ENCODE measurements at regions not wholly inside any gene's neighbourhood (a gene's known extent, or its start where the extent isn't known, plus 50 kb on each side); places are given as distances from the start of the nearest gene placed in this dataset.
A peak's percentile ranks its signal among the peaks of the same experiment; 100 is the strongest.
"Not testable (repeated sequence)": the region's sequence is repeated elsewhere in the genome, so short reads cannot be mapped to it uniquely, and the experiment has no call there.

DNA sequence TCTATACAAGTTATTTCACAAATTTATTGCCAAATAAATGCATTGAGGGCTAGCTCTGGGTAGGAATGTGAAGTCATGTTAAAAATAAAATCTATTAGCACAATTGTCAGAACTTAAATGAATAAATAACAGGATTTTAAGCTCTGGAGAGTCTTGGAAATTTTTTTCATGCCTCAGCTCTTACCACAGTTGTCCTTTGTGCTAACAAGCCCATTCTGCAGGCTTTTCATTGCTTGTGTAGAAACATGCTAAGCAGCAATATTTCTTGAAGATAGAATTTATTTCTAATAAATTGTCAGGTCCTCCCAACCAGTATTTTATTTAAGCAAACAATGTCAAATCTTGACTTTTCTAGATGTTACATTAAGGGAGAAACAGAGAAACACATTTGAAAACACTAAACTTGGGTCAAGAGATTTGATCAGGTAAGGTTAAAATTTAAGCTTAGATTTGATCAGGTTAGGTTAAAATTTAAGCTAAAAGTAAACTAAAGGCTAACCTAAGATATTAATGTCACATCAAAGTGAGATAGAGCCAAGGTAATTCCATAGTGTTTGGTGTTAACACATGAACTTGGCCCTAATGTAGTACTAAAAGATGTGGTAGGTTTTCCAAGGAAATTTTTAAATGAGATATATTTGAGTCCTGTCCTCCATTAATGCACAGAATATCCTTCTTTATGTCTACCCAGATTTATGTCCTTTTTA is 179.1 kb upstream of the IL1RAPL1 start:
- no peak for DNase-seq (ENCODE audit: extremely low read depth in 1 of 11, low read depth in 9 of 11, low spot score in 4 of 11)

DNA sequence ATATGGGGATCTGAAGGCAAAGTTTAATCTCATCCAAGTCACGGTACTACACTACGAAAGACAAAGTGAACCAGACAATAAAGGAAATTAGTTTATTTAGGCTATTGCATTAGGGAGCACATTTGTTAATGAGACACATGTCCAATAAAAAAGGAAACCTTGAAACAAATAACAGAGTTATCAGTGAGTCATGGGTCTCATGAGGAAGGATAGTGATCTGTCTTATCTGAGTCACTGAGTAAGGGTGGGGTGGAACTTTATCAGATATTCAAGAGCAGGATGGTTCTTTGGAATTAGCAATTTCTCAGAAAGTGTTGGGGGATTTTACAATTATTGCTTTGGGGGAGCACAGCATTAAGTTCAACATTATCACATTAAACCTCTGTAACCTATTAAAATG is 188.9 kb upstream of the IL1RAPL1 start:
- DNase-seq (ENCODE audit: extremely low read depth in 1 of 11, low read depth in 9 of 11, low spot score in 4 of 11), result no peak

DNA sequence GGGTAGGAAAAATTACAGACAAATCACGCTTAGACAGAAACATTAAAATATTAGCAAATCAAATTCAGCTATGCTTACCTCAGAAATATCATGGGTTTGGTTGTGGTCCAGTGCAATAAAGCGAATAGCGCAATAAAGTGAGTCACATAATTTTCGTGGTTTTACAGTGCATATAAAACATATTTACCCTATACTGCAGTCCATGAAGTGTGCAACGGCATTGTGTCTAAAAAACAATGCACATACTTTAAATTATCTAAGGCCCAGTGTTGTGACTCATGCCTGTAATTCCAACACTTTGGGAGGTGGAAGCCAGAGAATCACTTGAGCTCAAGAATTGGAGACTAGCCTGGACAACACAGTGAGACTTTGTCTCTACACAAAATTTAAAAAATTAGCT is 195.7 kb upstream of the IL1RAPL1 start:
- no peak for DNase-seq (ENCODE audit: extremely low read depth in 1 of 11, low read depth in 9 of 11, low spot score in 4 of 11)

DNA sequence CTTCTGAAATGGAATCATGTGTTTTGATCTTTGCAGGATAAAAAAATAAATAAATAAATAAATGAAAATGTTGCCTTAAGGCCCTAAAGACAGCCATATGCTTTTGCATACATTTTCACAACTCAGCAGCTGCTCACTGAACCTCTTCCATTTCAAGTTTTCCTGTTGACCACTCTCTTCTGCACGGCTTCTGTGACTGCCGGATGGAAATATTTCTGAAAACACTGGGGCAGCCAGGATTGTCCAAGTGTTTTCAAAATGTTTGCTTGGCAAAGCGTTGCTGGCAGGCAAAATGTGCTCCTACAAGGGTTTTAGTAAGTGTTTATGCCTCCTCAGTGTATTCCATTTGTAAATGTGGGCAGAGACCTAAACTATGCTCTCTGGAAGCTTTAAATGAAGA is 208.1 kb upstream of the IL1RAPL1 start:
- no peak for DNase-seq (ENCODE audit: extremely low read depth in 1 of 11, low read depth in 9 of 11, low spot score in 4 of 11)

DNA sequence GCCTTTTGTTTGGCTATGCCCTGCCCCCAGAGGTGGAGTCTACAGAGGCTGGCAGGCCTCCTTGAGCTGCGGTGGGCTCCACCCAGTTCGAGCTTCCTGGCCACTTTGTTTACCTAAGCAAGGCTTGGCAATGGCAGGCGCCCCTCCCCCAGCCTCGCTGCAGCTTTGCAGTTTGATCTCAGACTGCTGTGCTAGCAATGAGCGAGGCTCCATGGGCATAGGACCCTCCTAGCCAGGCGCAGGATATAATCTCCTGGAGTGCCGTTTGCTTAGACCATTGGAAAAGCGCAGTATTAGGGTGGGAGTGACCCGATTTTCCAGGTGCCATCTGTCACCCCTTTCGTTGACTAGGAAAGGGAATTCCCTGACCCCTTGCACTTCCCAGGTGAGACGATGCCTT is 219.6 kb upstream of the IL1RAPL1 start:
- DNase-seq (ENCODE audit: extremely low read depth in 1 of 11, low read depth in 9 of 11, low spot score in 4 of 11), result not testable (repeated sequence)

DNA sequence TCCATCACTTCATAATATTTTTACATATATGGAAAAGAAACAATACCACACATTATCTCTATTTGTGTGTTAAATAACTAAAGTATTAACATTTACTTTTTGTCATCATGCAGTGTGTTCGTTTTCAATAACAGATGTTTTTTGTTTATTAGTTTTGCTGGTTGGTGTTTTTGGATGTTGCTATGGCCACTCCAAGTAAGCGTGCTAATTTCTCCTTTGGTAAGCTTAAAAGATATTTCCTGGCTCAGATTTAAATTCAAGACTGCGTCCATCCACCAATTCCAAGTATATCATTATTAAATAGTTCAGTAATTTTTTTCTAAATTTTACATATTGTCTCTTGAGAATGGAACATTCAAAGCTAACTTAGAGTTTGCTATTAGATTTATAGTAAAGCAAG is 235.4 kb upstream of the IL1RAPL1 start:
- DNase-seq (ENCODE audit: extremely low read depth in 1 of 11, low read depth in 9 of 11, low spot score in 4 of 11), result no peak

DNA sequence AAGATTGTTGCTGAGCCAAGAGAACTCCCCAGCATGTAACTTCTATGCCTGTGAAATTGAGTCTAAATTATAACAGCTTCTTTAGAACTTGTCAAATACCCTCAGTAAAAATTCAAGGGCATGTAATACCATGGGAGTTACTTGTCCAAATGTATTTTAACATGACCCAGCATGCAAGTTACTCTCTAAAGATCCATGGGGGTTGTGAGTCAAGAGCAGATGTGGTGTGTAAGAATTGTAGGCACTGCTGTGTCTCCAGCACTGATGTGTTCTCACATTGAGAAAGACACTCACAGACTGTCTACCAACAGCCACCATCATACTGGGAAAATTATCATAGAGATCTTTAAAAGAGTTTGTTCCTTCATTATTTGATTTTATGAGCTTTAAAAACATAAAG is 237.4 kb upstream of the IL1RAPL1 start:
- no peak for DNase-seq (ENCODE audit: extremely low read depth in 1 of 11, low read depth in 9 of 11, low spot score in 4 of 11)

DNA sequence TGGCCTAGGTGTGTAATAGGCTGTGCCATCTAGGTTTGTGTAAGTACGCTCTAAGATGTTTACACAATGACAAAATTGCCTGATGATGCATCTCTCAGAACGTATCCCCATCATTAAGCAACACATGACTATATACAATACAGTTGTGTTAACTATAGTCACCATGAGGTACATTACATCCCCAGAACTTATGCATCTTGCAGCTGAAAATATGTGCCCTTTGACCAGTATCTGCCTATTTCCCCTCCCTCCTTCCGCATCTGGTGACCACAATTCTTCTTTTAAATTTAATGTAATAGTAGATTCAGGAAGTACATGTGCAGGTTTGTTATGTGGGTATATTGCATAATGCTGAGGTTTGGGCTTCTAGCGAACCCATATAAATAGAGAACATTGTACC is 239.8 kb upstream of the IL1RAPL1 start:
- no peak for DNase-seq (ENCODE audit: extremely low read depth in 1 of 11, low read depth in 9 of 11, low spot score in 4 of 11)

DNA sequence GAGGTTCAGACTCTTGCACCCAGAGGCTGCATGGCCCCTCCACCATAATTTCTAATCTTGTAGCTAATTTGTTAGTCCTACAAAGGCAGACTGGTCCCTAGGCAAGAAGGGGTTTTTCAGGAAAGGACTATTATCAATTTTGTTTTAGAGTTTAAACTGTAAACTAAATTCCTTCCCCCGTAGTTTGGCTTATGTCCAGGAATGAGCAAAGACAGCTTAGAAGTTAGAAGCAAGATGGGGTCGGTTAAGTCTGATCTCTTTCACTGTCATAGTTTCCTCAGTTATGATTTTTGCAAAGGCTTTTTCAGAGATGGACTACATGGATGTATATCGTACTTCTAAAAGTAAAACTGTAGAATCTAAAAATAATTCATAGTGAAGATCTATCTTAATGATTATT is 258.1 kb upstream of the IL1RAPL1 start:
- DNase-seq (ENCODE audit: extremely low read depth in 1 of 11, low read depth in 9 of 11, low spot score in 4 of 11), result peak in 1 of 11 donors; percentile 1

DNA sequence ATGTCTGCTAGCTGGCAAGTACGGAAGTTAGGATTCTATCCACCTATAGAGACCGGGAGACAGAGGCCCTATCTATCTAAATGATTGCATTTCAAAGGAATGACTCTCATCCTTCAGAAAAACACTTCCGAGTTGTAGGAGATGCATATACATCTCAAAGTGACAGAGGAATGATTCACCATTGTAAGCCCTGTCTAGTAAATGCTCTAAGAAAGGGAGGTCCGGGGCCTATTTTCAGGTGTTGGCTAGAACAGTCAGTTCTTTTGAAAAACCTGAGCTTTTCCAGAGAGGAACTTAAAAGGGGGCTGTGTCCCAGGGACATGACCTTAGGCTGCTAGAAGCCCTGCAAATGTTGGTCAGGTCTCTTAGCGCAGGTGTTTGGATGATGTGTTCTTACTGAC is 262.9 kb upstream of the IL1RAPL1 start:
- no peak for DNase-seq (ENCODE audit: extremely low read depth in 1 of 11, low read depth in 9 of 11, low spot score in 4 of 11)

DNA sequence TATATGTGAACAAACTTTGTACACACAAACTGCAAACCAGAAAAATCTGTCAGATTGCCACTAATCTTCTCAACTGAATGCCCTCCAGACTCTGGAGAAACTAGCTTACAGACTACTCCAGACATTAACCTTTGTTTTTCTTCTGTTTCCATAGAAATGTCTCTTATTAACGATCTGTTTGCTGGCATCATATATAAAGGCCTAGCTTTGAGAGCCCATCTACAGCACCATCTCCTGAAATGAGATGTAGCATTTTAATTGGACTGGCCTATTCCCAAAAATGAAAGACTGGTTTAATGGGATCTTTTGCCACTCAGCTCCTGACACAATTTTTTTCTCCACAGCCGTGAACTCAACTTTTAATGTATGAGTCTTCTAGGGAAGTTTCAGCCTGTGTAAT is 266.0 kb upstream of the IL1RAPL1 start:
- no peak for DNase-seq (ENCODE audit: extremely low read depth in 1 of 11, low read depth in 9 of 11, low spot score in 4 of 11)

DNA sequence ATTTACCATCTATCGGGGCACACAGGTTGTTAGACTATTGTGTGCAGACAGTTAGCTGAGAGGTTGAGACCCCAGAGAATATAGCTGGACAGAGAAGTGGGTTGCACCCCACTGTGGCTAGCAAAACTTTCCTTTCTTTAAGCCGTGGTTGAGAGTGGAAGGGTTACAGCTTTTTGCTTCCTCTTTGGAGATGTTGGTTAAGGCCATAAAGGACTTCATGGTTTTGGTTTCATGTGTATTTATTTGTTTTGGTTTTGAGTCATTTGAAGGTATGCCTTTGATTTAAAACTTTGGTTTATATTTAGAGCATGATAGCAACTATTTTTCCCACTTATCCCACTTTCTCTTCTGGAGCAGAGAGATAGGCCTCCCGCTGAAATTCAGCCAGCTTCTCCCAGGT is 274.3 kb upstream of the IL1RAPL1 start:
- DNase-seq (ENCODE audit: extremely low read depth in 1 of 11, low read depth in 9 of 11, low spot score in 4 of 11), result no peak

DNA sequence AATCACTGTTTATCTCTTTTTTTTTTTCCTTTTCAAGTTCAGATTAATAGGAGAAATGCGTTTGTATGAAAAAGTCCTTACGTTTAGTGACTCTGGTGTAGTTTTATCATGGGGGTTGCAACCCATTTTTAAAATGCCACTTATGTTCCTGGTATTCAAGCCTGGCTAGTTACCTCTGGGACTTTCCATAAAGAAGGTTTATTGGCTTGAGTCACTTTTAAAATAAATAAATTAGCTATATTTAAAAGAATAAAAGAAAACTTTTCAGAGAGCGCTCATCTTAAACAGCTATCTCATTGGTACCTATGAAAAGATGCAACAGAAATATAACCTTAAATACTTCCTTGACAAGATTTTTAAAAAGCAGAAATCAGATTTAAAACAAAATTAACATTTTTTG is 275.0 kb upstream of the IL1RAPL1 start:
- no peak for DNase-seq (ENCODE audit: extremely low read depth in 1 of 11, low read depth in 9 of 11, low spot score in 4 of 11)

DNA sequence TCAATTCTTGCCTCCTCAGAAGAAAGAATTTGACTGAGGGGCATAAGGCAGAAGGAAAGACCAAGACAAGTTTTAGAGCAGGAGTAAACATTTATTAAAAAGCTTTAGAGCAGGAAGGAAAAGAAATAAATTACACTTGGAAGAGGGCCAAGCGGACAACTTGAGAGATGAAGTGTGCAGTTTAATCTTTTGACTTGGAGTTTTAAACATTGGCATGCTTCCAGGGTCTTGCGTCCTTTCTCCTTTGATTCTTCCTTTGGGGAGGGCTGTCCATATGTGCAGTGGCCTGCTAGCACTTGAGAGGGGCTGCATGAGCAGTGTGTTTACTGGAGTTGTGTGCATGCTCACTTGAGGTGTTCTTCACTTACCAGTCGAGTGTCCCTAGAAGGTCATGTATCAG is 275.8 kb upstream of the IL1RAPL1 start:
- DNase-seq (ENCODE audit: extremely low read depth in 1 of 11, low read depth in 9 of 11, low spot score in 4 of 11), result peak in 7 of 11 donors; percentile 7 to 36 (median 24)

DNA sequence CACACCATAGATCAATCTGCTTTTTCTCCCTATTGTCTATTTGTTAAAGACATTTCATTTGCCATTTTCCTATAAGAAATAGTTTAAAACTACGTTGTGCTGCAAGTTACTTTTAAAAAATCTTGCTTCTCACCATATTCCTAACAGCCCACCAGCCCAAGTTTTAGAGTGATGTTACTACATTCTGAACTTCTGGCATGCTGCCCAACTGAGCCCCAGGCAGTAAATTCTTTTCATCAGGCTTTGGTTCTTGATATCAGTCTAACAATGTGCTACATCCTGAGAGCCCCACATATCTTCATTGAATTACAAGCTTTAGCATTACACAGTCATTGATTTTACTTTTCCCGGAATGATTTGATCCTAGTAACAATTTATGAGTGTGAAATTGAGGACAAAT is 283.8 kb upstream of the IL1RAPL1 start:
- DNase-seq (ENCODE audit: extremely low read depth in 1 of 11, low read depth in 9 of 11, low spot score in 4 of 11), result peak in 1 of 11 donors; percentile 1

DNA sequence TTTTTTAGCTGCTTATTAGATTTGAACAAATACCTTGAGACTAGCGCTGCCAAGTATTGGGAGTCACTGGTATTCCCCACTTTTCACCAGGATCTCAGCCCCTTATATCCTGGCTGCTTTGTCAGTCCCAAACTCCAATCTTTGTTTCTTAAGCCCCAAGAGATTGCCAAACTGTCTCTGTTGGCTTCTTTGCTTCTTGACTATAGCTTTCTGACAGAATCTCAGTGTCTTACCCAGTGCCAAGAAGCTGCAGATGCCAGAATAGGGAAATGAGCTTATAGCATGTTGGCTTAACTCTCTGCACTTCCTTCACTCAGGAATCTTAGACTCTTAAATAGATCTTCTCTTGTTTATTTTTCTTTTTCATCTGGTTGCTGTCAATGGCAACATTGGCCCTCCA is 297.5 kb upstream of the DCAF8L1 start:
- DNase-seq (ENCODE audit: extremely low read depth in 1 of 11, low read depth in 9 of 11, low spot score in 4 of 11), result no peak

DNA sequence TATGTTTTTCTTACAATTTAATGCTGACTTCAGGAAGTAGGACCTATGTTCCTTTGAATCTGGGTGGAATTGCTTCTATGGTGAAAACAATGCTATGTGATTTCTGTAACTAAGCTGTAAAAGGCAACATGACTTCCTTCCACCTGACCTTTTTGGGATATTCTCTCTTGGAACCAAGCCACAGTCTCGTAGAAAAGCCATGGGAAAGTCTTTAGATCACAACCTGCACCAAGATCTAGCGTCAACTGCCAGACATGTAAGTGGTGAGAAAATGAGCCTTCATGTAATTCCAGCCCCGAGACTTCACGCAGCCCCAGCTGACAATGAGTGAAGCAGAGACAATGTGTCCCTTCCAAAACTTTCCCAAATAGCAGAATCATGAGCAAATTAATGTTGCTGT is 297.0 kb upstream of the DCAF8L1 start:
- no peak for DNase-seq (ENCODE audit: extremely low read depth in 1 of 11, low read depth in 9 of 11, low spot score in 4 of 11)

DNA sequence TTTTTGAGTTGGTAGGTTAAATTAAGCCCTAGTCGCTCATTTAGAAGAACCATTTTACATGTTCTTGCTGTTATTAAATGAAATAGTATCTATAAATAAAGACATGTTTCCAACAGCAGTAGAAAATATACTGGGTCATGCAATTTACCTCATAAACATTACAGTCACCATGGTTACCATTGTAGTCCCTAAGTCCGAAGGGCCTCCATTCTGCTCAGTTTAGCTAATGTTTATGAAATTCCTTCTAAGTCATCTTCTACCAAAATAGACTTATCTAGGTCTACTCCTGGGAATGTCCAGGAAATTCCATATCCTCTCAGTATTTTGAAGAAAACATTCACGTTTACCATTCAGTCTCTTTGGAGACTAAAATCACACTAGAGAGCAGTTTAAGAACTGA is 292.5 kb upstream of the DCAF8L1 start:
- no peak for DNase-seq (ENCODE audit: extremely low read depth in 1 of 11, low read depth in 9 of 11, low spot score in 4 of 11)

DNA sequence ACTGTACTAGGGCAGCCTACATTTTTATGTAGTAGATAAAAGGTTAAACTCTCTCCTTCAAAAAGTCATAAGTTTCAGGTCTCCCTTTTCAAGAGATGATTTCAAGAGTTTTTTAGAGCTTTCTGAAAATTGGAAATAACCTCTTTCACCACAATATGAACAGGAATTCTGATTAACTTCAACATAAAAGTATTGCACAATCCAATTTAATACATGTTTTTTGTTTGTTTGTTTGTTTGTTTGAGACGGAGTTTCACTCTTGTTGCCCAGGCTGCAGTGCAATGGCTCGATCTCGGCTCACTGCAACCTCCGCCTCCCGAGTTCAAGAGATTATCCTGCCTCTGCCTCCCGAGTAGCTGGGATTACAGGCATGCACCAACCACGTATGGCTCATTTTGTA is 265.4 kb upstream of the DCAF8L1 start:
- no peak for DNase-seq (ENCODE audit: extremely low read depth in 1 of 11, low read depth in 9 of 11, low spot score in 4 of 11)

DNA sequence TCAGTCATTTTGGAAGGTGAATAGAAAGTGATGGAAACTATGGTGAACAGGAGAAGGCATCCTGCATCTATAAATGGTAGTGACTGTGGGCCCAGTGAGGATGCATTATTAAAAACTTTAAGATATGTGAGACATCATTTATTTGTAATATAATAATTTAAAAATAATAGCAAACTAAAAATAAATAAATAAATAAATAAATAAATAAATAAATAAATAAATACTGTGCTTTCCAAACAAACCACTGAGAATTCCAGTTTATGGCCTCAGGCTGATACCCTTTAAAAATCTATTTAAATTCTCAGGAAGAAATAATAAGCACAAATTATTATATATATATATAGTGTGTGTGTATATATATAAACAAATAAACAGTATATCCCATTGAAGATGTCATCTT is 248.0 kb upstream of the DCAF8L1 start:
- DNase-seq (ENCODE audit: extremely low read depth in 1 of 11, low read depth in 9 of 11, low spot score in 4 of 11), result no peak

DNA sequence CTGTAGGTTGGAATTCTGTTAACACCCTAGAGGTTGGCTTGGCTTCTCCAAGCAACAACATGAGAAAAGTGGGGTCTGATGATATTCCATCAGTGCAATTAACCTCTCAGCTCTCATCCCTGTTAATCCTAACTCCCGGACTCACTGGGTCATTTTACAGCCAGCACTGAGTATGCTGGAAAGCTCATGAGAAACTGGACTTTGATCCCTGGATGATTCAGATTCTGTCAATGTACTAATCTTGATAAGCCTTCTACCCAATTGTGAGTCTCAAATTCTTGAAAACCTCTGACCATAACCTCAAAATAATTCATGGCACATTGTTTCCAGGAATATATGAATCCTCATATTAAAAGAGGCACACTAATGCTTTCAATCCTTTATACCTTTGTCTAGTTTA is 244.3 kb upstream of the DCAF8L1 start:
- no peak for DNase-seq (ENCODE audit: extremely low read depth in 1 of 11, low read depth in 9 of 11, low spot score in 4 of 11)

DNA sequence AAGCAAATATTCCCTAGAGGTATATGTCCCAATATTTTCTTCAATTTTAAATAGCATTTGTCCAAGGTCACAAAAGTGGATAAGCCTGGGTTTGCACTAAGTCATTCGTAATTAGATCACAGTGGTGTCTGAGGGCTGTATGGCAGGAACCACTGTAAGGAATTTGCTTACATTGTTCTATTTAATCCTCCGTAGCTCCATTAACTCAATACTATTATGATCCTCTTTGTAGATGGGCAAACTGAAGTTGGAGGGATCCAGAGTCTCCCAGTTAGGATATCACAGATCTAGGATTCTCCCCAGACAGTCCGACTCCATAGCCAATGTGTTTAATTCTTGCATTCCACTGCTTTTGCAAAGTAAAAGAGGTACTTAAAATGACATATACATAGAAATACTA is 242.7 kb upstream of the DCAF8L1 start:
- DNase-seq (ENCODE audit: extremely low read depth in 1 of 11, low read depth in 9 of 11, low spot score in 4 of 11), result no peak
